Glomerular endothelial cell (primary cell): ENCODE measurements at regions not wholly inside any gene's neighbourhood (a gene's known extent, or its start where the extent isn't known, plus 50 kb on each side); places are given as distances from the start of the nearest gene placed in this dataset.

Experiments used
- DNase-seq: peaks from one replicate; pipeline ENCODE4 v3.0.0-alpha.2; 2011; ENCODE audit warnings: low read depth, low spot score; ENCODE audit errors: extremely low read depth

DNA sequence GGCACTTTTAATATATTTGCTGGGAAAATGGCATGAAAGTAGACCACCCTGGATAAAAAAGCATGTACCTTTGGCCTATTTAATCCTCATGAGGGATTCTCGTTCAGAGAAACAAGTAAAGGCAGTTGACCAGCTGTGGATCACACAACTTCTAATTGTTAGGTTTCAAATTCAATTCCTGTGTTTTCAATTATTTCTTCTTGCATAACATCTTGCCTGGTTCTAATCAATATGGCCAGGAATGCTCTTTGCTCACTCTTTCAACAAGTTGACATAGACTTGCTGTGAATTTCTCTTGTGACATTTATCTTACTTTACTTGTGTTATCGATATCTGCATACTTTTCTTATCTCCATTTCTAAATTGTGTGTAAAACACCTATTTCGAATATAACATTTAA lies 211.8 kb downstream of the SLC7A11 start:
- no peak for DNase-seq

DNA sequence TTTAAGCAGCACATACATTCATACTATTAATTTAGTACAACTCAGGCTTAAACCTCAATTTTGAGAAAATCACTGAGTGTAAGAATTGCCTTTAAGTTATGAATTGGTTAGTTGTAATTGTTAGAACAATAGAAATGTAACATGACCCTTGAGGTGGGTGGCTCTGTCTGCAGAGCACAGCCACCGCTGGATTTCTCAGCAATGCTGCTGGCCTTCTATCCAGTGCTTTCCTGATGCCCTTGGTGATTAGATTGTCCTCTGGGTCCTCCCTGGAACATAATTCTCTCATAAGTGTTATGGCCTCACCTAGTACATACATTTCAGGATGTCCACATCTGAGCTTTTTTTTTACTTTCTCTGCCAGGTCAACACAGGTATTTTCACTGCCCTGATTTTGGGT lies 213.2 kb downstream of the SLC7A11 start:
- no peak for DNase-seq

DNA sequence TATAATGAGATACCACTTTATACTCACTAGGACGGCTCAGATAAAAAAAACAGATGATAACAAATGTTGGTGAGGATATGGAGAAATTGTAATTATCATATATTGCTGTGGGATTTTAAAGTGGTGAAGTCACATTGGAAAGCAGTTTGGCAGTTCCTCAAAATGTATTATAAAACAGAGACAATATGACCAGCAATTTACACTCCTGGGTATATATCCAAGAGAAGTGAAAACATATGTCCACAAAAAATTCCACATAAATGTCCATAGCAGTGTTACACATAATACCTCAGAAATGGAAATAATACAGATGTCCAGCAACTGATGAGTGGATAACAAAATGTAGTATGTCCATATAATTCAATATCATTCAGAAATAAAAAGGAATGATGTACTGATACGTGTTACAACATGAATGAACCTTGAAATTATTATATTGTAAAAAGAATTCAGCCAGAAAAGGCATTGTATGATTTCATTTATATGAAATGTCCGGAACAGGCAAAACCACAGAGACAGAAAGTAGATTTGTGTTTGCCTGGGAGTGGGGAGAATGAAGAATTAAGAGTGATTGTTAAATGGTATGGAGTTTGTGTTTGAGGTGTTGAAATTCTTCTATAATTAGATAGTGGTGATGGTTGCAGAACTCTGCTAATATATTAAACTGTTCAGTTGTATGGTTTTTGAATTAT lies 220.9 kb downstream of the SLC7A11 start:
- no peak for DNase-seq

DNA sequence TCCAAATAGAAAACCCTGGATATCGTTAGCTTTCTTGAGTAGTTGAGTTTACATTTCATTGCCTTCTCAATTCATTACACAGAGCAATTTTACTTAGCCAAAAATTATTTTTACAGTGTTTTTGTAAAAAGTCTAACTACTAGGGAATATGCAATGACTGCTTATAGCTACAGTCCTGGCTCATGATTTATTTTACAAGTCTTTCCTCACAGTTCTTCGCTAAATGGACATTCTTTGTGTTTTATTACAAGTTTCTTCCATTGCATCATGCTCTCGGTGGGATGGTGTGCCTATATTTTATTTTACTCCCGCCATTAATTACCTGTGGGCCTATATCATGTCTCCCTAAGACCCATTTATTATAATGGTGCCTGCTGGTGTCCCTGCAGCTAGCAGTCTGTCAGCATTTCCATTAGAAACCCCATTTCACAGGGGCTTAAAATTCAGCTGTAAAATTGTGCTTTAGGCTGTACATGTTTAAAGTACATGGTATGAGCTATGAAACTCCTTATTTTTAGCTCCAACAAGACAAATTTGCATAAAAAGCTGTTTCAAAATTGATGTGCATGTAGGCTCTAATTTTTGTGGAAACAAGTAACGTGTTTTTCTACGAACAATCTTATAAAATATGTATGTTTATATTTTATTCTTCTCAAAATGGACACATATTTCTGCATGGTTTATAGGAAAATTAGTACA lies 227.4 kb downstream of the SLC7A11 start:
- no peak for DNase-seq

DNA sequence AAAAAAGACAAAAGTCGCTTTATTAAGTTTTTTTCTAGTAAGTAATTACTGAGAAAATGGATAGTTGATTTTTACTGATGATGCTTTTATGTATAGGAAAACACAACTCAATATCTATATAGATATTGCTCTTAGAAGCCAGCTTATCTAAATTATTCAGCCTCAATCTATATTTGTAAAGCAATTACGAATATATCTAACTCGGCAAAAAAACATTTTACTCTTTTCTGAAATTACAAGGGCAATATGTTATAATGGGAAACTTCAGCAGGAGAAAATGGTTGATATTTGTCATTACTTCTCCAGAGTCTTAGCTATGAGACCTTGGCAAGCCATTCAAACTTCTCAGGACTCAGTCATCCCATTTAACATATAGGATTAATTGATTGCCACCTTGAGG lies 228.5 kb downstream of the SLC7A11 start:
- DNase-seq = no peak

DNA sequence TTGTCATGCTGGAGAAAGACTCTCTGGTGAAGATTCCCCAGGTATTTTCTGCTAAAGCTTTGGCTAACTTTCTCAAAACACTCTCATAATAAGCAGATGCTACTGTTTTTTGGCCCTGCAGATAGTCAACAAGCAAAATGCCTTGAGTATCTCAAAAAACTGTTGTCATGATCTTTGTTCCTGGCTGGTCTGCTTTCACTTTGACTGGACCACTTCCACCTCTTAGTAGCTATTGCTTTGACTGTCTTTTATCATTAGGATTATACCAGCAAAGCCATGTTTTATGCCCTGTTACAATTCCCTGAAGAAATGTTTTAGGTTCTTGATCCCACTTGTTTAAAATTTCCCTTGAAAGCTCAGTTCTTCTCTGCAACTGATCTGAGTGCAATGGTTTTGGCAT lies 231.5 kb downstream of the SLC7A11 start:
- DNase-seq = no peak

DNA sequence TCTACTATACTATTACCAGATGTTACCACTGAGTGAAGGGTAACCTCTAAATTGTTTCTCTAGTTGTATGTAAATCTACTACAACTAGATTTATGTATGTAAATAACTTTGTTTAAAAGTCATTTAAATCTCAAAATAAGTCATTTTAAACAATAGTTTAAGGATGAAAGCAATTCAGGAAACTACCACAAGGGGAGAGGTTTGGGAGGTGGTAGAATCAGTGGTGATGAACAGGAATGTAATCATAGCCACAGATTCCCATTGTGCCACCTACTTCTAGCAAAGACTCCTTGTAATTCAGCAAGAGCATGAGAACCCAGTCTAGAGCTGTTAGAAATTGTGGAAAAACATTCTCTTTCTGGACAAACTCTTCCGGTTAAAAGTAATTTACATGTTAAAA lies 234.6 kb downstream of the SLC7A11 start:
- DNase-seq = no peak

DNA sequence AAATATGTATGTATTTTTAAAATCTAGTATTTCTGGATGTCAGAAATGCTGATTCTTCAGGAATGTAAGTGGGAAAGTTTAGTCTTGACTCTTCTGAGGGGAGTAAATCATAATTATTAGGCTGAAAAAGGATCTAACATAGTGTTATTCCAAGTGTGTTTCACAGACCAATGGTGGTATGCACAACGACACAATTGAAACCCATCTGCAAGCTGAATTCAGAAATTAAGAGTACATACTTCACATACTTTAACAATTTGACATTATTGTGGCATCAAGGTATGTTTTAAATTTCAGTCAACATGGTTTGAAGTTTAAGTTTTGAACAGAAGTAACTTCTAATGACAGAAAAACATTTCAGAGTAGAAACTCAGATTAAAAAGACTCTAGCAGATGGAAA lies 236.7 kb downstream of the SLC7A11 start:
- DNase-seq = no peak

DNA sequence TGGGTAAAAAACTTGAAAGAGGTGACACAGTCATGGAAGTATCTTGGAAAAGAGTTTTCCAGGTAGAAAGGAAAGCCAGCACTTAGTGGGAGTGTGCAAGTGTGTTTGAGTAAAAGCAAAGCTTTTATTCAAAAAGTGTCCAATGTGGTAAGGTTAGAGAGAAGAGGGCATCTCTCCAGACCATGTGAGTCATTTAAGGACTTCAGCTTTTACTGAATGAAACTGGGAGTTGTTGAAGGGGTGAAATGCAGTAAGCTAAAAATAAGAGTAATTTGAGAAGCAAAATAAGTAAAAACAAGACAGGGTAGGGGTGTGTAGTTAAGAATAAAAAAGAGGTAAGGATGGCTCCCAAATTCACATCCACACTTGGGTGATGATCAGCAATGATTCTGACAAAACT lies 238.9 kb downstream of the SLC7A11 start:
- DNase-seq = no peak

DNA sequence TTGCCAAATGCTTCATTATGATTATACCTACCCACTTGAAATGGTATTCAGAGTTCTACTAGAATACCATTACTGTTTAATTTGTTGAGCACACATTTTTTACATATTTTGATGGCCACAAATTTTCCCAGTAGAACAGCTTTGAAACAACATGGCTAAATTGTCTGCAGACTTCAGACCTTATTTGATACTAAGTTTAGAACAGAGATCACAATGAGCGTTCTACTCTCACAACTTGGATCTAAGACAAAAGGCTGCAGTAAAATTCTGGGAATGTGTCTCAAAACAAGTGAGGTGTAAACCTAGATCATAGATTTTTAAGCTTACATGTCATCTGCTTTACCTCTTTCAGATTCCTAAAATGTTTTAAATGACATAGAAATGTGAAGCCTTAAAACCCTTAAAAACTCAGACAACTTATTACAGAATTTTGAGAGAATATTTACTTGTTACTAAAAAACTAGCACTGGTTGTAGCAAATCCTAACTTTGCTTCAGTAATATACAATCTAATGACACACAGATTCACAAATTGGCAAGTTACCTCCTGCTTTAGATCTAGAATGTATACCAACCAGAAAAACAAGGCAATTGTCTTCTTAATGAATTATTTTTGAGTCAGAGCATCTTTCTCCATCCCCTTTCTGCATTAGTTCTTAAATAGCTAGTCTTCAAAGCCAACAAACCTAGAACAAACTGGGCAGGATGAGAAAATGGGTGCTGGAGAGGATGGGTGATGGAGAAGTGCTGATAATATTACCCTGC lies 243.3 kb downstream of the SLC7A11 start:
- DNase-seq = no peak

DNA sequence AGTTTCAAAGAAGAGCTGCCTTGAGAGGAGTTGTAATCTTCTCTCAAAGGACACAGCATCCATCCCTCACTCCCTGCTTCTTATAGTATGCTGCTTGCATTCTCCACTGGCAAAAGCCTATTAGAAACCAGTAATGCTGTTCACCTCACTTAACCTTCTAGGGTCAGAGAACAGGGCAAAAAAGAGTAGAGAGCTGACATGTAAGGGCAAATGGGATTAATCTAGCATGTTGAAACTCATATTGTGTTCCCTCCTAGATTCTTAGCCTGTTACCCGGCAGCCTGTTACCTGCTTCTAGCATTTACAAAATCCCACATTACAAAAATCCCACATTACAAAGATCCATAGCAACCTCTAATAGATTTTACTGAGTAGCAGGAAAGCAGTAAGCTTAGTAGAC lies 244.7 kb downstream of the SLC7A11 start:
- DNase-seq = no peak

DNA sequence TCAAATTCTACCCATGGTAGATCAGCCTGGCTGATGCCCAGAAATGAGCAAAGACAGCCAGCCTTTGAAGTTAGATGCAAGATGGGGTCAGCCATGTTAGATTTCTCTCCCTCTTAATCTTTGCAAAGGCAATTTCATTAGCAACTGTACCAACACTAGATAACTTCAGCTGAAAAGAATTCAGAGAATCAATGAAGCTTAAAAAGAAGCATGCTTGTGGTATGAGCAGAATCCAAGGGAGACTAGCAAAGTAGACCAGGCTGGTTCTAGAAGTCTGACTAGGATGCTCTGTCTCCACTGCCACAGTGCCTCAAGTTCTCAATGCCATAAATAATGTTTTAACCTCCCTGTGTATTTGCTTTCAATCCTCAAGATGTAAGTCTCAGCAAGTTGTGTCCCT lies 247.3 kb downstream of the SLC7A11 start:
- DNase-seq = no peak

DNA sequence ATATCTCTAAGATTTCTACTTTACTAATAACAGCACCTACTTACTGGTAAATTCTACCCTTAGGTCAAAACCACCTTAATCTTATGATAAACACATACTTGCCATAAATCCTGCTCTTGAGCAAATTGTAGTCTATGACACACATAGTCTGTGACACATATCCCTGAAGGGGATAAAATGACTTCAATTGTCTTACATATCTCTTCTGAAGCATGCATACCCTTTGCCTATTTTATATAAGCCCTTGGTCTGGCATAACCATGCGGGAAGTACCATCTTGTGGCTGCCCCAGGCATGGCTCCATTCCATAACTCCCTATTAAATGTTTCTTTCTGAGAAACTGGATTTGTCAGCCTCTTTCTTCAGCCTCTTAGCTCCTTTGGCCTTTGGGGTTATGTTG lies 248.9 kb downstream of the SLC7A11 start:
- no peak for DNase-seq

DNA sequence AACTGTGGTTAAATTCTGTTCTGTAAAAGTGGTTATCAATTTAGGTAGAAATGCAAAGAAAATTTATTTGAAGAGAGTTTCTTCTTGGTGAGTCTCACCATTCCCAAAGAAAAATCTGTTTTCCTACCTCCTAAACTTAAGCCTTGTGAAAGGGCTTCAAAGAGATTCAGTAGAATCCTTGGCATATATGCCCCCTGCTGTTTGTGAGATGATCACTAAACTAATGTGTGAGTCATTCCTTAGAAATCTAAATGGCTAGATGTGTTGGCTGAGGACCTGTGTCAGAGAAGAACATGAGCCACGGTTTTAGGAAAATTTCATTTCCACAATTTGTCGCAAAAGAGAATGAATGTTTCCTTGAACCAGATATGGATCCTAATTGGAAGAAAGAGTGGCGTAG lies 260.9 kb downstream of the SLC7A11 start:
- DNase-seq = no peak

DNA sequence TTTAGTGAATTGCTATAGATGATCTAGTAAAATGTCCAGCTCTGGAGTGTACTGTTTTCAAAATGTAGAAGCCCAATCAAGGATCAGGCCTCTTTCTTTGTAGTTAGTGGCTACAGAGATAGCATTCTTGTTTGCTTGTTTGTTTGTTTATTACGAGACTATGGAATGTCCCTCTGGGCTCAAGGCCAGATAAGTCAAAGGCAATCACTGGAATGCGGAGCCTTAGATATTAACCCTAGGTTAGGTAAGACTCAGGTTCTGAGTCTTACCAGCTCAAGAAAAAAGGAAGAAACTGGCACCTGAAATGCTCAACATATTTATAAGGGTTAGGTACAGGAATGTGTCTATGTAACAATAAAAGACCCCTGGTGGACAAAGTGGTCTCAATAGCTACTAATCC lies 261.5 kb downstream of the SLC7A11 start:
- no peak for DNase-seq

DNA sequence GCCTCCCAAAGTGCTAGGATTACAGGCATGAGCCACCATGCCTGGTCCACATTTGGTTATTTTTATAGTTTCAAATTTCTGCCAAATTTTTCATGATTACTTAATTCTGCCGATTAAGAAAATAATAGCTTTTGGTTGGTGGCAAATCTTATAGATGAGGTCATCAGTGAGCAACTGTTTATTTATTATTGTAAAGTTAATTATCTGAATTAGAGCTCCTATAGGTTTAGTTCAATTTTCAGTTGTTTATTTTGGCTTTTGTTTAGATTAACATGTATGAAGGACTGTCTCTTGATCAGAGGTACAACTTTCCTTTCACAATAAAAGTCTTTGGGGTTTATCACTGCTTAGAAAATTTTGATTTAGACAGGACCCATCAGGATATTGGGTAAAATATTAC lies 262.2 kb downstream of the SLC7A11 start:
- DNase-seq = no peak

DNA sequence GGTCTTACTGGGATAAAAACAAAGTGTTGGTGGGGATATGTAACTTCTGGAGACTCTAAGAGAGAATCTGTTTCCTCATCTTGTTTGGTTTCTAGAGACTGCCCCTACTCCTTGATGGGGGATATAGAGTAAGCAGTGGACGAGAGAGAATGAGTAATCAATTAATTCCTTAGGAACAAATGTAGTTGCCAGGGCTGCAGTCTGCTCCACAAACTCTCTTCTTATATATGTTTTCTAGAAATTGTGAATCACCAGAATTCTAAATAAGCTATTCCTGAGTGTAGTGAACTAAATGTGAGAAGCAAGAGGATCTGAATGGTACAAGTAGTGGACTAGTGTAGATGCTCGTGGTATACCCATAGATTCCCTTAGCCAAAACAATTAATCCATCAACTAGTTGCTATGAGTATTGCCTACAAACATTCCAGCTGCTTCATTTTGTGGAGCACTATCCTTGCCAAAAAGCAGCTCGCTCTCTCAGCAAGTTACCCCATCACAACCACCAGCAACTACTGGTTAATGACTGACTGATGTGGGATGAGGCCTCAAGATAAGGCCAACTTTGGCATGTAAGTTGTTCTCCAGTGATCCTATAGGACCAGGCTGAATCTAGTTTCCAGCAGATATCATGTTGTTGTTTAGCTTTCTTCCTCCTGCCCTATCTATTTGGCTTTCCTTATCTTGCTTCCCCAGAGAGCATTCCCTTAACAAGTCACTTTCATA lies 273.0 kb downstream of the SLC7A11 start:
- DNase-seq = no peak

DNA sequence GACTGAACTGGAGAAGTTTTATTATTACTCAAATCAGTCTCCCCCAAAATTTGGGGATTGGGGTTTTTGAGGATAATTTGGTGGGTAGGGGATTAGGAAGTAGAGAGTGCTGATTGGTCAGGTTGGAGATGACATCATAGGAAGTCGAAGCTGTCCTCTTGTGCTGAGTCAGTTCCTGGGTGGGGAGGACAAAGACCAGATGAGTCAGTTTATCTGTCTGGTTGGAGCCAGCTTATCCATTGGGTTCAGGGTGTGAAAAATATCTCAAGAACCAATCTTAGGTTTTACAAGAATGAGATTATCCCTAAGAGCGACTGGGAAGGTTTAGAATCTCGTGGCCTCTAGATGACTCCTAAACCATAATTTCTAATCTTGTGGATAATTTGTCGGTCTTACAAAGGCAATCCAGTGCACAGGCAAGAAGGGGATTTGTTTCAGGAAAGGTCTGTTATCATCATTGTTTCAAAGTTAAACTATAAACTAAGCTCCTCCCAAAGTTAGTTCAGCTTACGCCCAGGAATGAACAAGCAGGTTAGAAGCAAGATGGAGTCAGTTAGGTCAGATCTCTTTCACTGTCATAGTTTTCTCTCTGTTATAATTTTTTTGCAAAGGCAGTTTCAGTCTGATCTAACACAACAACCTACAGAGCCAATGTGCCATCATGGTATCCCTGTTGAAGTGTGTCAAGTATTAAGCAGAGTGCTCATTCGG lies 274.5 kb downstream of the SLC7A11 start:
- no peak for DNase-seq

DNA sequence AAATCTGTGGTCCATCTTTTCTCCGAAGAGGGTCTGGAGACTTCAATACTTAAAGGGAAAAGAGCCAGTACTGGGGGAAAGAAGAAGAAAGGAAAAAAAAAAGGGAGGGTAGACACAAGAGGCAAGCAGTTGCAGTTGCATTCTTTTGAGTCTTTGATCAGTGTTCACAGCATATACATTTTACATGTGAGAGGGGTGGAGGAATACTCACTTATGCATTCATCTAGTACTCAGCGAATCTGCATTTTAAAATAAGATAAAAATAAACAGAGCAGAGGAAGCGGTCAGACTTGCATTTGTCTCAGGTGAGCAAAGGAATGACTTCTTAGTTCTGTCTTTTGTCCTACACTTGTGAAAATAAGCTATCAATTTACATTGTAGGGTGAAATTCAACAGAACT lies 275.6 kb downstream of the SLC7A11 start:
- no peak for DNase-seq

DNA sequence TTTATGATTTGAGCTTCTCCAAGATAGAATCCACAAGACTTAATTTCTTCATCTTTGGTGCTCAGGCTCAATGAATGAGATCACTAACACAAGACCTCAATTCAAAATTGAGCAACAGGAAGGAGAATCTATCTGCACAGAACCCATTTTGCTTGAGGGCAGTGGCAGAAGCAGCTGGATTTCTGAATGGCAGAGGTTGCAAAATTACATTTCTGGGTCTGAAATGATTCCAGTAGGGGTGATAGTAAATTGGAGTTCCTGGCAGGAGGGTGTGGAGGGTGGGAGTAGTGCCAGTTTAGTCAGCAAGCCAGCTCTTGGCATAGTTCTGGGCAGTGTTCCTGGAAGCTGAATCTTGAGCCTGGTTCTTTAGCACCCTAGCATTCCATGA lies 281.1 kb downstream of the SLC7A11 start:
- DNase-seq = no peak
